HG03135 (cell line): ENCODE measurements at regions not wholly inside any gene's neighbourhood (a gene's known extent, or its start where the extent isn't known, plus 50 kb on each side); places are given as distances from the start of the nearest gene placed in this dataset.
"Not testable (repeated sequence)": the region's sequence is repeated elsewhere in the genome, so short reads cannot be mapped to it uniquely, and the experiment has no call there.

ENCODE experiments used
- ATAC-seq: cut with Tn5 transposase; IDR thresholded peaks from one replicate; pipeline ENCODE4 v1.9.1; 2021; ENCODE audit warnings: mild to moderate bottlenecking, moderate library complexity; ENCODE audit not compliant: unreplicated experiment

DNA sequence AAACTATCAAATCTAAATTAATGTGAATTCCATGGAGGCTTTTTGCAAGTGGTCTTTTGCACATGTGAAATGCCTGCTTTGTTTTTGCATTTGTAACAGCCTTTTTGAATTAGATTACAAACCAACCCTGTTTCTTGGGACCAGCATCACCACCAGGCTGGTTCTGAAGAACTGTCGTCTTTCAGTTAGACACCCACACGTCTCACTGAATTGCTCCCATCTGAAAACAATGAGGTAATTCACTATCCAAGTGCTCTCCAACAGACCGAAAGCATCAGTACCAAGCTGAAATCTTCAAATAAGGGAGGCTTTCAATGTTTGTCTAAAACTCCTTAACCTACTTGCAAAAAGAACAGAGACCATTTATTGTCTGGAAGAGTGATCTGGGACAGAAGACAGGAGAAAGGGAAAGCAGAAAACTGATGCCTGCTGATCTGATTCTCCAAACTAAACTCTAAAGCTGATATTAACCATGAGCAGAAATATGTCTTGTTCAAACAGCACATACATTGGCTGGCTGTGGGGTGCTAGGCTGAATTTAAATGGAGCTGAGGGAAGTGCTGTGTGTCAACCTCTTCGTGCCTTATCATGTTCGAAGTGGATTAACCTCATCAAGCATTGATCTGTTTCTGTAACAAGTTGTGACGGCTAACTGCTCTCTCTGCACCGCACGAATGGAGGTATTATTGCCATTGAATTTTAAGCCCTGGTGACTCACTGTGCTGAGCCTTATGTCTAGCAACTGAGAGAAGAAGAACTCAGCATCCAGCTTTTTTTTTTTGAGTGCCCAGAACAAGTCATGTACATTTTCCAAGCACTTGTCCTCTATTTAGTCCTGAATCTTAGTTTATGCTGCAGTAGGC lies 213.7 kb upstream of the P2RY1 start:
- no peak for ATAC-seq

DNA sequence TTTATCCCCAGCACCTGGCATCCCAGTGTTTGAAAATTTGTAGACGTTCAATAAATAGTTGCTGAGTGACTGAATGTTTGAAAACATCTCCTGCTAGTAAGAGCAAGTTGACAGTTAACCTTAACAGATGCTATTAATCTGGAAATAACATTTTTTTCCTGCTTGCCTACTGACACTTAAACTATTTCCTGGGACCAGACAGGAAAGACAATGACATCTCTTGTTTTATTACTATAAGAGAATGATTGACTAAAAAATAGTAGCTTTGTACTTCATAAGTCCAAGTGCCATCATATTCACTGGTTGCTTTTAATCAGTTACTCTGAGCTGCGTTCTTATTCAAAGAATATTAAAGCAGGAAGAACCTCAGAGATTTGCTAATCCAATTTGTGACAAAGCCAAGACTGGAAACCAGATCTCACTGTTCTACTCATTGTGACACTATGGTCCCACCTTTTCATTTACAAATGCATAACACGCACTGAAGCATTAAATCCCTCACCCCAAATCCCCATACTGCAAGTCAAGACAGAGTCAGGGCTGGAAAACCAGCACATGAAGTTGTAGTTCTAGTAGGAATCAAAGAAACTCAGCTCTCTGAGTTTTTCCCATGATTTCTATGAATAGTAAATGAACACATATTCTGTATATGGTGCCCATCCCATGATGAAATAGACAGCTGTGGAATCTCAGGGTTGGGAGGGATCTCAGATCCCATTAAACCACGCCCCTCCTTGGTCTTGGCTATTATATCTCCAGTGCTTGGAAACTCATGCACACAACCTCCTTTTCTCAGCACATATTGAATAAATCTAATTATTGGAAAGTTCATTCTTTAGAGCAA lies 212.7 kb upstream of the P2RY1 start:
- no peak for ATAC-seq

DNA sequence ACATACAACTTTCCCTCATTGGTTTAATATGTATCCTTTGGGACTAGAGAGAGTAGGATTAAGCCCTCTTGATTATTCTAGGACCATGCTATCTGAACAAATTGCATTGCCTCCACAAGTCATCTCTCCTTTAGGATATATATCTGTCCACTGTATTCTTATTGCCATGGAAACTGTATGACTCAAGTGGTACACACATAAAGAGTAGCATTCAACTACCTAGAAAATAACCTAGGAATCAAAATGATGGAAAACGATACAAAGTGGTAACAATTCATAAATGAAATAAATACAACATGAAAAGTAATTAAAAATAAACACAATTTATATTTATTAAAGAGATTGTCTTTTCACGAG lies 212.1 kb upstream of the P2RY1 start:
- ATAC-seq, result no peak

DNA sequence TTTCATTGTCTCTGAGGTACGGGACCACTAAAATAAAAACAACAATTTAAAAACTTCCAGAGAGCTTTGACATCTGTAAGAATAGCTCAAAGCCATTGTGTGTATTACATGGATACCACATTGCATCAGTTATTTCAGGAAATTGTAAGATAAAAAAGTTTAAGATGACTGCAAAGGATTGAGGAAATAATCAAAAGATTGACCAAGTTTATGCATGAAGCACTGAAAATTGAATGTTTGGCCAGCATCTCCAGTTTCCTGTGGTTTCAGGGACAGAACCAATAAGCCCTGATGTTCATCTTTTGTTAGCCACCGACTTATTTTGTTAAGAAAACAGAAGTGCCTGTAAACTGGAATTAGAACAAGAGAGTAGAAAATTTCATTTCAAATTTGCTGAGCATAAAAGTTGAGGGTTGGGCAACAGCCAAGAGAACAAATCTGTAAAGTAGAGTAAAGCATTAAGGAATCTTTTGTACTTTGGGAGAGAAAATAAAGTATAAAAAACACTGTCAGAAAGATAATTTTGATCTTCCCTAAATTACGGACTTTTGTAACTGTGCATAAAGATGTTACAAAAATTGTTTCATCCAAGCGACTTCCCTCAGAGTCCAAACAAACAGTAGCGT lies 211.5 kb upstream of the P2RY1 start:
- ATAC-seq, result no peak

DNA sequence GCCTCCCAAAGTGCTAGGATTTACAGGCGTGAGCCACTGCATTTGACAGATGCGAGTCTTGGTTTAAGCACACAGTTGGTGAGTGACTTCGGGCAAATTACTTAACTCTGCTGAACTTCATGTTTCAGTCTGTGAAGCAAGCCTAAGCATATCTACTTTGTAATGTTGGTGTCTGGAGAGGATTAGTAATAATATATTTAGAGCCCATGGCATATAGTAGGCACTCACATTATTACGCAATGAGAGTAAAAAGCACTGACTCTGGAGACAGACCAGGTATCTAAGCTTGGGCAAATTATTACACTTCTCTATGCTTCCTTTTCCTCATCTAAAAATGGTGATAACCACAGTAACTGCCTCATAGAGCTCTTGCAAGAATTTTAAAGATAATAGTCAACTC lies 208.7 kb upstream of the P2RY1 start:
- ATAC-seq, result no peak

DNA sequence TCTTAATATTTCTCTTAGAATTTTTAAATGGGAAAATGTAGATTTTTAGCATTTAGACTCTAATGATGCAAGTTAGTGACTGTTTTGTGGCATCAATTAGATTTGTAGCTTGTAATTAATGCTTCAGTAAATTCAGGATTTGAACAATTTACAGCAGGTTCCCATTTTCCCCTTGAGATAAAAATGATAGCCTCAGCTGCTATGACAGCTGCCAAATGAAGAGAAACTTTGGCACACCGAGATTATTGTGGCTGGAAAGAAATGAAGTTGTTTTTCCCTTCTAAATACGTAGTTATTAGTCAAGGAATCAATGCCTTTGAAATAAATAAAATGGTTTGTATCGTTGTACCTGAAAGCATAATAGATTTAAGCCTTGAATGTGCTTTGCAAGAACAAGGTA lies 206.4 kb upstream of the P2RY1 start:
- ATAC-seq, result no peak

DNA sequence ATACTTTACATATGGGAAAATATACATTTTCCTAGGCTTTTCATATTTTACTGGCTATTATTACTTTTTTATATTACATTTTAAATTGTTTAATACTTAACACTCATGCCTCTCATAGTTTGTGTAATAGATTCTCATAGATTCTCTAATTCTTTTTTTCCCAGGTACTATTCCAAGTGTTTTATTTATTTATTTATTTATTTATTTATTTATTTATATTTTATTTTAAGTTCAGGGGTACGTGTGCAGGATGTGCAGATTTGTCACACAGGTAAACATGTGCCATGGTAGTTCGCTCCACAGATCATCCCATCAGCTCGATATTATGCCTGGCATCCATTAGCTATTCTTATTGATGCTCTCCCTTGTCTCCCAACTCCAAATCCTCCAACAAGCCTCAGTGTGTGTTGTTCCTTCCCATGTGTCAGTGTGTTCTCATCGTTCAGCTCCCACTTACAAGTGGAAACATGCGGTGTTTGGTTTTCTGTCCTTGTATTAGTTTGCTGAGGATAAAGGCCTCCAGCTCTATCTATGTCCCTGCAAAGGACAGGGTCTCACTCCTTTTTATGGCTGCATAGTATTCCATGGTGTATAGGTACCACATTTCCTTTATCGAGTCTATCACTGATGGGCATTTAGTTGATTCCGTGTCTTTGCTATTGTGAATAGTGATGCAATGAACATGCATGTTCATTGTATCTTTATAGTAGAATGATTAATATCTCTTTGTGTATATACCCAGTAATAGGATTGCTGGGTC lies 205.4 kb upstream of the P2RY1 start:
- ATAC-seq, result no peak

DNA sequence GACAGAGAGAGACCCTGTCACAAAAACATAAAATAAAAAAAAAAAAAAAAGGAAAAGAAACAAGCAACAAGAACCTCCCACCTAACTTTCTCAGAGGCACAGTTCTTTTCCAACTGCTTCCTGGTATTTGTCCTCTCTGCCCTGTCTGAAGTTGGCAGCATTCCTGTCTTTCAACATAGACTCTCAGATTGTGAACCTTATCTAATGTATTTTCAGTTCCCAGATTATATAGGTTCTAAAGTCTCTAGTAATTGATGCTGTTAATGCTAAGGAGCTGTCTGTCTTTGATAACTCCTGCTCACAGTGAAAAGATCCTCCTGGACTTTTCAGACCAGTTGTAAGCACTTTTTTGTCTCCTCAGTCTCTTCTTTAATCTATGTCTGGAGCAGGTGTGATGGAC lies 199.5 kb upstream of the P2RY1 start:
- no peak for ATAC-seq

DNA sequence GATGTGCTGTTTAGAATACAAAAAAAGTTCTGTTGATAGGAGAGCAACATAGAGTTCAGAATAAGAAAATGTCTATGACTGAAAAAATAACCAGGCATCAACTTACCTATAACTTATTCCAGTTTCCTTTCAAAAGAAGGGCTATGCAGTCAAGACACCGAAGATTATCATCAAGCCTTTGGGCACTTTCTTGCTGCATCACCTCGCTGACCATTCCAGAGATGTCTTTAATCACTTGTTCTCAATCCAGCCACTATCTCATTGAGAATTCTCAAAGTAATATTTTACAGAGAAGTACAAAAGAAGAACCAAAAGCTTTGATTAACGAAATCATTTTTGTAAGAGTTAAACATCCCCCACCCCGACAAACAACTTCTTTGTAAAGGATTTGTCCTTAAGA lies 198.3 kb upstream of the P2RY1 start:
- no peak for ATAC-seq

DNA sequence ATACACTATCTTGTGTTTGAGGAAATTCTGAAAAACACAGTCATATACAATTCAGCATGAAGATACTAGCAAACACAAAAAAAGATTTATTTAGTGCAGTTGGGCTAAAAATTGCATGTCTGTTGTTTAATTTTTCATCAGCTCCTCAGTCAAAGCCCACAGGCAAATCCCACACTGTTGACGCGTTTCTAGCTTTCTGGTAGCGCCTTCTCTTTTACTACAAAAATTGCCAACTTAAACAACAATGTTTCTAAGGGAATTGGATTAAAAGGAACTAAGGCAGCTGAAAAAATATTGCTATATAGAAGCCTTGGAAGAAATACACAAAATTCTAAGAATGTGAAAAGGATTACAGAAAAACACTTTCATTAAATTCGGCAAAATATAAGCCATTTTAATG lies 196.7 kb upstream of the P2RY1 start:
- ATAC-seq, result no peak

DNA sequence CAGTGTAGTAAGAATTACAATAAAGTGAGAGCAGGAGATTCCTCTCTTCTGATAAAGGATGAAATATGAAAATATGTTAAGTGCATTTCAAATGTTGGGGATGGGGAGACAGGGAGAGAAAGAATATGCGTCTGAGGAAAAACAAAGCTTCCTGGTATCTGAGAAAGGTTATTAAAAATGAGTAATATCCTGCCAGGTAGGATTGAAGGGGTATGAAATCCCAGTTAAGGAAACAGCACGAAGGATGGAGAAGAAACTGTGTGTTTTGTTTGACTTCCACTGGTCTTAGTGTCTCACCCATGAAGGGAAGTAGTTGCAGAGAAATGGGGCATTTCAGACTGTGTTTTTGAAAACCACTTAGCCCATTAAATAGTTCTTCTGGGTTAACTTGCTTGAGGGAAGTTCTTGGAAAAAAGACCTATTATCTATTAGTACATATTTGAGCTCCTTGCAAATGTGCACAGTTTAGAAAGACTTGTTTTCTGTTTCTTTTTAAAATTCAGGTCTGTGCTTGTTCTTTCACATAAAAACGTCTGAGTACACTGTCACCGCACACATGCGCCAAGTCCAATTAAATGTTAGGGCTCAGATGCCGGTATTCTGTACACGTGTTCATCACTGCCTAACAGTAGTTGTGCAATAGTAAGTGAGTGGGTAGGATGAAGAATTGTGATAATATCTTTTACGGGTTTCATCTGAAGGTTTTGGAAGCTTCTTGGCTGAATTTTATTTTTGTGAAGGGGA lies 196.1 kb upstream of the P2RY1 start:
- no peak for ATAC-seq

DNA sequence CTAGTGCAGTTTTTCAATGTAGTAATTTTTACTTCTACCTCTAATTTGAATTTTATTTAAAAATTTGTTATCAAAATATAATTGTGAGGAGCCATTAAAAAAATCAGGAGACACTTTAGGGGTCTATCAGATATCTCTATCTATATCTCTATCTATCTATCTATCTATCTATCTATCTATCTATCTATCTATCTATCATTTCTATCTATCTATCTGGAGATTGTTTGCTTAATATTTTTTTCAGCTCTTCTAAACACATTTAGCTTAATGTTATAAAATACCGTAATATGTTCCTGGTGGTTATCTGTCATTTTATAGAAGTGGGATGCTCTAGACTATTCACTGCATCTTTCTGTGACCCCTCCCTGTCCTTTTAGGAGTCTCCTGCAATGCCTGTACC lies 193.7 kb upstream of the P2RY1 start:
- ATAC-seq, result no peak

DNA sequence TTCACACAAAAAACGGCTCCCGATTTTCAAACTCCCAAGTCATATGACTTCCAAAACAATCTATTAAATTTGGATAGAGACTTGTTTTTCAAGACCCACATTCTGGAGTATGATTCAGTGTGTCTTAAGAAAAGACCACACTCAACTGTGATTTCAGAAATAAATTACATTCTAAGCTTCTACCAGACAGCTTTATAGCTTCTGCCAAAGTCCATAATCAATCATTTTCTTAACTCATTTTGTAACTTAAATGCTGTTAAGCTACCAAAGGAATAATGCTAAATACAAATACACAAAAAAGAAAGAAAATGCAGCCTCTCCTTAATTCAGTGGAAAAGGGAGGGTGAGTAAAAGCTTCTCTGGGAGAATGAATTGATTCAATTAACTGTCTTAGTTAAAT lies 192.3 kb upstream of the P2RY1 start:
- ATAC-seq, result no peak

DNA sequence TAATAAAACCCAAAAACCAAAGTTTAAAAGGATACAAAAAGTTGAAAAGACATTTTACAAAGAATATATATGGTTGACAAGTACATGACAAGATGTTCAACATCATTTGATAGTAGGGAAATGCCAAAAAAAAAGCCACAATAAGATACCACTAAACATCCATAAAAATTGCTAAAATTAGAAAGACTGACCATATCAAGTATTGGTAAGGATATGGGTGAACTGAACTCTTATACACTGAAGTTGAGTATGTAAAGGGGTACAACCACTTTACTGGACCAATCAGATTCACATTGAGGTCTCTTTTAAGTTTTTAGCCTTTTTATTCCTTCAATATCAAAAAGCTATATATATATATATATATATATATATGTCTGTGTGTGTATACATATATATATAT lies 190.5 kb upstream of the P2RY1 start:
- ATAC-seq, result no peak

DNA sequence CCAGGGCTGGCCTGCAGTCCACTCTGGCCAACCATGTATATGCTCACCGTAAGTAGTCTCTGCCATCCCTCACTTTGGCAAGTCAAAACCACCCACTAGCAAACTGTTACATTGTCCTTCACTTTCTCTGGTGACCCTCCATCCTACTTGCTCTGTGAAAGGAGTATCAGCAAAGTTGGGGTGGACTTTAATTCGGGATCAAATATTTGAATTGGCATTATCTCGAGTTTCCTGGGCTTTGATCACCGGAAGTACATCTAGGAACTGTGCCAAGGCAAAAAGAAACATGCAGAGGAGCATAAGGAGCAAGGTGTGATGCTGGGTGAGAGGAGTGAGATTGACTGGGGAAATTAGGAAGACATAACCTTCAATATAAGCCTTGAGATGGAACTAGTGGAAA lies 188.9 kb upstream of the P2RY1 start:
- no peak for ATAC-seq

DNA sequence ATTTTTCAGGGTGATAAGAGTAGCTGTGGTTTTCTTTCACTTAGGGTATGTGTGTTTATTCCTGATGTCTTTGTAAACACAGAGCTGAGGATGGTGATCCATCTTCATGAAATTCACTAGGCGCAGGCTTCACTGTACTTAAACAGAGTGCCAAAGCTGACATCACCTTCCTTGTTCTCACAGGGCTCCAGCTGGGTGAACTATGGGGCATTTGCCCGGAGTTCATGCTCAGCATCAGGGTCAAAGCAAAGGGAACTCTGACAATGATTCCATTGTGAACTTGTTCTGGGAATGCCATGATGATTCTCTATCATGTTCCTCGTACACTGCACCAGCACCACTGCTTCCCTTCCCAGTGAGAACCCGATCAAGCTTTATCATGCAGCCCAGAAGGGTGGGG lies 184.8 kb upstream of the P2RY1 start:
- no peak for ATAC-seq

DNA sequence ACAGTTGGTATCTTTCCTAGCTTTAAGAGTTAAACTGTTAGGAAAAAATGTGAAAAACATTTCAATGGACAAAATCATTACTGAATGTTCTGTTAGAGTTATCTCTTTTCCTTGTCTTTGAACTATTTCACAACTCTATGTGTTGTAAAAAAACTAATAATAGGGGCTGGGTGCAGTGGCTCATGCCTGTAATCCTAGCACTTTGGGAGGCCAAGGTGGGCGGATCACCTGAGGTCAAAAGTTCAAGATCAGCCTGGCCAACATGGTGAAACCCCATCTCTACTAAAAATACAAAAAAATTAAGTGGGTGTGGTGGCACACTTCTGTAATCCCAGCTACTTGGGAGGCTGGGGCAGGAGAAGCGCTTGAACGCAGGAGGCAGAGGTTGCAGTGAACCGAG lies 184.0 kb upstream of the P2RY1 start:
- ATAC-seq, result not testable (repeated sequence)

DNA sequence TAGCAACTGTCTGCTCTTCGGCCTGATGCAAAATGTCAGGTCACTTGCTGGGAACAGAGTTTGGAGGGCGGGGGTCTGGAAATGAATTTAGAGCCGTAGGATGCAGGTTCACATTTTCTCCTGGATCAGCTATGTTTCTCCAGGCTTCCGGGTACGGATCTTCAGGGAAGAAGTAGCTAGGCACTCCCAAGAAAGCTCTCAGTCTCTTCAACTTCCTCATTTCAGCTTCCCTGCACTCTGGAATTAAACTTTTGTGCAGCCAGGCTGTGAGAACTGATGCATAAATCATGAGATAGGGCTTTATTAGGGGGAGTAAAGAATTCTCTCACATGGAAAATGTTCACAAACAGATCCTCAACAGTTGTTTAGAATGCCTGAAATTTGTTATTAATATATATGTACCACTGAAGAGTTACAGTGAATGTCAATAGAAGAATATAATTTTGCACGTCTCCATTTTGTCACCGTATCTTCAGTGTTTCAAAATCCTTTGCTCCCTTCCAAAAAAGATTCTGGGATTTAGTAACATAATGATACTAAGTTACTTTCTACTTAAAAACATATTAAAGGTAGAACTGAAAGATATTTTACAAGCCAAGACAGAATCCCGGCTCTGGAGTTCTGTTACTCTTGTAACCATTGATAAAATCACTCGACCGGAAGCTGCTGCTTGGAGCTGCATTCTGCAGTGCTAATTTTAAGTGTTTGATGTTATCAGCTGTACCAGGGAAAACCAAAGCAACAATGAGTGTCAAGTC lies 178.5 kb upstream of the P2RY1 start:
- ATAC-seq, result no peak

DNA sequence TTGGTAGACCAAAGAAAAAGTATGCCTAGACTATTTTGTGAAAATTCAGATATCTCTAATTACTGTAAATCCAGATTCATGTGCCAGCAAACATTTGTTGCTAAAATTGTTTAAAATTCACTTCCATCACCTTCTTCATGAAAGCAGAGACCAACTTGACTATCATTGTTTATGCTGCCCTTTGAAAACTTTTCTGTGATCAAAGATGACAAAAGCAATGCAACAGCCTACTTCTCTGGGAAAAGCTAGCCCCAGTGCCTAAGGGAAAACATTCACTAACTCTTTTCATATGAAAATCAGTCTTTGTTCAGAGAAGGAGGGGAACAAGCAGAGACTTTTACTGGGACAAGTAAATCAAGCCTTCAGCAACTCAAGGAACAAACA lies 178.0 kb upstream of the P2RY1 start:
- no peak for ATAC-seq
